Chondrocyte (in vitro differentiated cells): ENCODE measurements at regions not wholly inside any gene's neighbourhood (a gene's known extent, or its start where the extent isn't known, plus 50 kb on each side); places are given as distances from the start of the nearest gene placed in this dataset.

ENCODE experiments used
- DNase-seq: peaks from one replicate; pipeline ENCODE4 v3.0.0; 2021; ENCODE audit warnings: mixed read lengths, low spot score
- H3K27ac Mint-ChIP-seq: one replicate; pipeline ENCODE4 v1.8.0; 2021; ENCODE audit warnings: mild to moderate bottlenecking, moderate library complexity, mixed read lengths; ENCODE audit not compliant: unreplicated experiment
- H3K27me3 Mint-ChIP-seq: 2 replicates; pipeline ENCODE4 v1.8.0; 2021; ENCODE audit warnings: low read depth, mixed read lengths
- H3K36me3 Mint-ChIP-seq: 2 replicates; pipeline ENCODE4 v1.8.0; 2021; ENCODE audit warnings: low read depth, mixed read lengths
- H3K4me1 Mint-ChIP-seq: 2 replicates; pipeline ENCODE4 v1.8.0; 2021; ENCODE audit warnings: low read depth, mild to moderate bottlenecking, mixed read lengths
- H3K4me3 Mint-ChIP-seq: one replicate; pipeline ENCODE4 v1.8.0; 2021; ENCODE audit warnings: mild to moderate bottlenecking, moderate library complexity, mixed read lengths; ENCODE audit not compliant: unreplicated experiment
- H3K9me3 Mint-ChIP-seq: 2 replicates; pipeline ENCODE4 v1.8.0; 2021; ENCODE audit warnings: low read depth, mixed read lengths
- TF ChIP-seq, protein P1 (sequence below): fragments of 200-600 bp; sonication (generic); IDR thresholded peaks from 2 replicates; pipeline ENCODE4 v1.5.0; 2021; ENCODE audit warnings: antibody characterized with exemption, mild to moderate bottlenecking, moderate library complexity

DNA sequence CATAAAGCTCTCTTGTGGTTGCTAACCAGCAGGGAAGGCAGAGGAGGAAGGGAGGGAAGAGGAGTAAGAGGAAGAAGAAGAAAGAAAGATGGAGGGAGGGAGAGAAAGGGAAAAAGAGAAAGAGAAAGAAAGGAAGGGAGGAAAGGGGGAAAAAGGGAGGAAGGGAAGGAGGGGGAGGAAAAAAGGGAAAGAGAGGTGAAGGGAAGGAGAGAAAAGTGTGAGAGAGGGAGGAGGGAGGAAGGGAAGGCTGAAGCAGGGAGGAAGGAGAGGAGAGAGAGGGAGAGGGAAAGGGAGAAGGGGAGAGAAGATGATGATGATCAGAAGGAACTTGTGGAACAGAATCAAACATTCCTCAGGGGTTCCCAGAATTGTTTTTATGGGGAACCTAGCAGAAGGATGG lies 57.5 kb upstream of the TOX2 start:
- Mint-ChIP-seq H3K9me3 (peaks cover 6% of the 10 kb centered on the region), H3K36me3 (no peaks in the 10 kb centered on the region), H3K27me3 (peaks cover 21% of the 10 kb centered on the region), H3K27ac (no peak overlapping the region), H3K4me1 (no peaks in the 10 kb centered on the region), H3K4me3 (no peak overlapping the region)
- TF ChIP-seq, protein P1, sequence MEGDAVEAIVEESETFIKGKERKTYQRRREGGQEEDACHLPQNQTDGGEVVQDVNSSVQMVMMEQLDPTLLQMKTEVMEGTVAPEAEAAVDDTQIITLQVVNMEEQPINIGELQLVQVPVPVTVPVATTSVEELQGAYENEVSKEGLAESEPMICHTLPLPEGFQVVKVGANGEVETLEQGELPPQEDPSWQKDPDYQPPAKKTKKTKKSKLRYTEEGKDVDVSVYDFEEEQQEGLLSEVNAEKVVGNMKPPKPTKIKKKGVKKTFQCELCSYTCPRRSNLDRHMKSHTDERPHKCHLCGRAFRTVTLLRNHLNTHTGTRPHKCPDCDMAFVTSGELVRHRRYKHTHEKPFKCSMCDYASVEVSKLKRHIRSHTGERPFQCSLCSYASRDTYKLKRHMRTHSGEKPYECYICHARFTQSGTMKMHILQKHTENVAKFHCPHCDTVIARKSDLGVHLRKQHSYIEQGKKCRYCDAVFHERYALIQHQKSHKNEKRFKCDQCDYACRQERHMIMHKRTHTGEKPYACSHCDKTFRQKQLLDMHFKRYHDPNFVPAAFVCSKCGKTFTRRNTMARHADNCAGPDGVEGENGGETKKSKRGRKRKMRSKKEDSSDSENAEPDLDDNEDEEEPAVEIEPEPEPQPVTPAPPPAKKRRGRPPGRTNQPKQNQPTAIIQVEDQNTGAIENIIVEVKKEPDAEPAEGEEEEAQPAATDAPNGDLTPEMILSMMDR = no peak
- DNase-seq = no peak

- Mint-ChIP-seq H3K27ac (no peak overlapping the region), H3K9me3 (peaks cover 6% of the 10 kb centered on the region), H3K36me3 (no peaks in the 10 kb centered on the region), H3K4me1 (no peaks in the 10 kb centered on the region), H3K4me3 (no peak overlapping the region), H3K27me3 (peaks cover 18% of the 10 kb centered on the region)
- DNase-seq = no peak
- TF ChIP-seq, protein P1 = no peak
These were observed 58.8 kb upstream of the TOX2 start for GRCh38 chr20:43855803-43856202.

GRCh38 chr20:43853918-43854317 lies 60.7 kb upstream of the TOX2 start:
- H3K4me3 Mint-ChIP-seq = no peak overlapping the region
- TF ChIP-seq, protein P1 = no peak
- H3K27ac Mint-ChIP-seq = no peak overlapping the region
- H3K4me1 Mint-ChIP-seq = peaks cover 6% of the 10 kb centered on the region
- H3K9me3 Mint-ChIP-seq = peaks cover 6% of the 10 kb centered on the region
- no peaks in the 10 kb centered on the region for H3K36me3 Mint-ChIP-seq
- DNase-seq = no peak
- peaks cover 14% of the 10 kb centered on the region for H3K27me3 Mint-ChIP-seq

DNA sequence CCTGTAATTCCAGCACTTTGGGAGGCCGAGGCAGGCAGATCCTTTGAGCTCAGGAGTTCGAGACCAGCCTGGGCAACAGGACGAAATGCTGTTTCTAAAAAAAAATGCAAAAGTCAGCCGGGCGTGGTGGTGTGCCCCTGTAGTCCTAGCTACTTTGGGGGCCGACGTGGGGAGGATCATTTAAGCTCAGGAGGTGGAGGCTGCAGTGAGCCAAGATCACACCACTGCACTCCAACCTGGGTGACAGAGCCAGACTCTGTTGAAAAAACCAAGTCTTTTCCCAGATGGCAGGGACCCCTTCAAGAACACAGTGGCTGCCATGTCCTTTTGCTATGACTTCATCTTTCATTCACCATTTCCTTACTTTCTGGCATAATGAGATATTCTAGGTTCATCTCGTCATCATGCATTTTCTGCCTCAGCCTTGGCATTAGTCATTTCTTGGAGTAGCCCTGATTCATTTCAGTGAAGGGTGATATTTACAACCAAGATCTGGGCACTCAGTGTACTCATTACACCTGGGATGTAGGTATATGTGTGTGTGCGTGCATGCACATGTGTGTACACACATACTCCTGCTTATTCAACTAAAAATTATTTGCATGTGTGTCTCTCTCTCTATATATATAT lies 61.4 kb upstream of the TOX2 start:
- Mint-ChIP-seq H3K4me3 (no peak overlapping the region), H3K4me1 (peaks cover 6% of the 10 kb centered on the region), H3K27ac (no peak overlapping the region), H3K9me3 (peaks cover 6% of the 10 kb centered on the region), H3K27me3 (peaks cover 12% of the 10 kb centered on the region), H3K36me3 (no peaks in the 10 kb centered on the region)
- no peak for DNase-seq
- TF ChIP-seq, protein P1 = no peak

DNA sequence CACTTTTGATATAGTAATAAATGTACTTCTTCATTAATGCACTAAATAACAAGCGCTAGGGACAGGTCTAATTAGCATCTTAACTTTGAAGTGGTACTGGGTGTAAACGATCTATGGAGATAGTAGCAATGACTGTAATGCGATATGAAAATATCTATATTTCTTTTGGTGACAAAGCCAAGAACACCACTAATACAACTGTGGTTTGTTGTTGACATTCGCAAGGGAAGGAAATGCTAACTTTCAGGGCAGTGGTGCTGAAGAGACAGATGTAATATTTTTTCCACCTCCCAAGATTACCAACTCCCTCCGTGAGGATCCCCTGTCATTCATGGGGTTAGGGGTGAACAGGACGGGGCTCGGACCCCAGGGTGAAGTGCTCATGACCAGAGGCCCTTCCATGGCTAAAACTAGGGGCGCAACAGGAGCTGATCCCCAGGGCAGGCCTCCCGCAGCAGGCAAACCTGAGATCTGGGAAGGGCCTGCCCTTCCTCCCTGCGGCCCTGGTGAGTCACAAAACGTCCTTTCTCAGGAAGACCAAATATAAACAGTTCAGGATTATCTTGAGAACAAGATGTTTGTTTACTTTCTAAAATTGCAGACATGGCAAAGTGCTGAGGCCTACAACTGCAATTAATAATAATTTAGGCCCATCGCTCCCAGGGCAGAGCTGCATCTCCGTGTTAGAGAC lies 65.0 kb upstream of the TOX2 start:
- no peak for DNase-seq
- Mint-ChIP-seq H3K4me3 (no peak overlapping the region), H3K4me1 (peaks cover 6% of the 10 kb centered on the region)

More for the DNA sequence above, 65.0 kb upstream of the TOX2 start:
- TF ChIP-seq, protein P1 = no peak
- H3K36me3 Mint-ChIP-seq = no peaks in the 10 kb centered on the region
- H3K27me3 Mint-ChIP-seq = no peaks in the 10 kb centered on the region
- H3K27ac Mint-ChIP-seq = no peak overlapping the region
- H3K9me3 Mint-ChIP-seq = no peaks in the 10 kb centered on the region
